ENCODE measurements at regions not wholly inside any gene's neighbourhood (a gene's known extent, or its start where the extent isn't known, plus 50 kb on each side); places are given as distances from the start of the nearest gene placed in this dataset.

DNA sequence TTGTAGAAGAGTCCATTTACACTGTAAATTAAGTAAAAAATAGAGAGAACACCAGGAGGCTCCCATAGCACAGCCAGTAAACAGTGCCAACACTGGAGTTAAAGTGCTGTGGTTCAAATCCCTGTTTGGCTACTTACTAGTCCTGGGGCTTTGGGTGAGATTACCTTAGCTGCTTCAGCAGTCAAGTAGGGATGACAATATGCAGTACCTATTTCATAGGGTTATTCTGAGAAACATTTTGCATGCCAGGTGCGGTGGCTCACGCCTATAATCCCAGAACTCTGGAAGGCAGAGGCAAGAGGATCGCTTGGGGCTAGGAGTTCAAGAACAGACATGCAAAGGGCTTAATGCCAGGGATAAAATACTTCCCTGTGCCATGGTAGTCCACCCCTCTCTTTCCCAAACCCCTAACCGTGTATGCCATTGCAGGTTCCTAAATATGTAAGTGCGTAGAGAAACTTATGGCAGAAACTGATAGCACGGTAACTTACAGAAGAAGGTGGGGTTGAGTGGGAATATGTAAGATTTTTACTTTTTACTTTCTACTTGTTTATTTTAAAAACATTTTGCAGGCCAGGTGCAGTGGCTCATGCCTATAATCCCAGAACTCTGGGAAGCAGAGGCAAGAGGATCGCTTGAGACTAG lies 86.4 kb upstream of the PICALM start:
- no peak overlapping the region for H3K14ac ChIP-seq (ENCODE audit: low read length in 2 of 2)
- H3K4ac ChIP-seq (ENCODE audit: low read depth in 1 of 2, low read length in 2 of 2) = no peak overlapping the region
- H3K79me1 ChIP-seq (replicated peaks; ENCODE audit: low read length, poor library complexity, severe bottlenecking) = no peaks in the 10 kb centered on the region
- no peaks in the 10 kb centered on the region for H3K27me3 ChIP-seq (ENCODE audit: control insufficient read depth in 1 of 2, insufficient read depth in 1 of 2, low read length in 2 of 2)
- H3K9ac ChIP-seq (ENCODE audit: low read length) = no peak overlapping the region
- no peak overlapping the region for H3K4me2 ChIP-seq (ENCODE audit: low read length, poor library complexity, severe bottlenecking)
- H2BK5ac ChIP-seq (ENCODE audit: low read depth, low read length, poor library complexity, severe bottlenecking) = no peak overlapping the region
- H2AK5ac ChIP-seq (ENCODE audit: low read length, severe bottlenecking) = no peak overlapping the region
- no peak overlapping the region for H4K91ac ChIP-seq (ENCODE audit: low read length)
- no peak overlapping the region for H3K23ac ChIP-seq (ENCODE audit: low read length in 2 of 2)
- H2BK120ac ChIP-seq (ENCODE audit: low read depth, low read length) = no peak overlapping the region
- no peak overlapping the region for H3K27ac ChIP-seq (ENCODE audit: low read length, poor library complexity, severe bottlenecking)
- no peak overlapping the region for H3K4me3 ChIP-seq (ENCODE audit: insufficient read depth in 1 of 2, low read depth in 1 of 2, low read length in 2 of 2)
- H2BK12ac ChIP-seq (ENCODE audit: low read length in 2 of 2) = no peak overlapping the region
- no peak overlapping the region for H2BK15ac ChIP-seq (ENCODE audit: low read depth, poor library complexity, severe bottlenecking)
- H3K36me3 ChIP-seq (ENCODE audit: control insufficient read depth in 1 of 2, insufficient read depth in 2 of 2, low read depth in 1 of 2, low read length in 2 of 2) = no peaks in the 10 kb centered on the region
- DNase-seq = no peak
- H3K18ac ChIP-seq (ENCODE audit: low read depth in 1 of 2, low read length in 2 of 2) = no peak overlapping the region
- WGBS = 99% methylated on average over 4 of the region's 7 CpGs
- H3K9me3 ChIP-seq (ENCODE audit: control insufficient read depth, low read length) = no peaks in the 10 kb centered on the region
- no peak overlapping the region for H4K8ac ChIP-seq (ENCODE audit: low read length)
- no peak overlapping the region for H2AFZ ChIP-seq (ENCODE audit: low read depth, low read length)
- peaks cover 11% of the 10 kb centered on the region for H3K4me1 ChIP-seq (ENCODE audit: control insufficient read depth, insufficient read depth, low read depth, low read length)

DNA sequence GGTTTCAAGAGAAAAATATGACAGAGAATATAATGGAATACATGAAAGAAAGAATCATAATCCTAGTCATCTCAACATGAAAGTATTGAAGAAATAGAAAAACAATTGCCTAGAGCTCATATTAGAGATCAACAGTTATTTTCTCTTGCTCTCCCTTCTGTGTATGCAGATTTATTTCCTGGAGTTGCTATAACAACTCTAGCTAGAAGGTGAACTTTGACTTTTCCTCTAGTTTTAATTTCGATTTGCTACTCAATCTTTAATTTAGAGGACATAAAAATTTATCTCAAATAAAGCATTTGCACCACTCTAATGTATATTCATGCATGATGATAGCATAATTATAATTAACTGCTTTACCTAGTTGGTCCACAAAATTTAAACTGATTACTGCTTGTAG lies 84.6 kb upstream of the PICALM start:
- no peak overlapping the region for H3K4me3 ChIP-seq (ENCODE audit: insufficient read depth in 1 of 2, low read depth in 1 of 2, low read length in 2 of 2)
- no peak overlapping the region for H2BK12ac ChIP-seq (ENCODE audit: low read length in 2 of 2)
- no peak overlapping the region for H3K4me2 ChIP-seq (ENCODE audit: low read length, poor library complexity, severe bottlenecking)
- H2AFZ ChIP-seq (ENCODE audit: low read depth, low read length) = no peak overlapping the region
- H2BK120ac ChIP-seq (ENCODE audit: low read depth, low read length) = no peak overlapping the region
- no peak overlapping the region for H2BK5ac ChIP-seq (ENCODE audit: low read depth, low read length, poor library complexity, severe bottlenecking)
- H3K4ac ChIP-seq (ENCODE audit: low read depth in 1 of 2, low read length in 2 of 2) = no peak overlapping the region
- H3K14ac ChIP-seq (ENCODE audit: low read length in 2 of 2) = no peak overlapping the region
- peaks cover 11% of the 10 kb centered on the region for H3K4me1 ChIP-seq (ENCODE audit: control insufficient read depth, insufficient read depth, low read depth, low read length)
- H3K9ac ChIP-seq (ENCODE audit: low read length) = no peak overlapping the region
- H4K91ac ChIP-seq (ENCODE audit: low read length) = no peak overlapping the region
- H3K27ac ChIP-seq (ENCODE audit: low read length, poor library complexity, severe bottlenecking) = no peak overlapping the region
- no peaks in the 10 kb centered on the region for H3K27me3 ChIP-seq (ENCODE audit: control insufficient read depth in 1 of 2, insufficient read depth in 1 of 2, low read length in 2 of 2)
- WGBS = no CpG with 5 or more reads among the region's 1 CpG
- no peak overlapping the region for H4K8ac ChIP-seq (ENCODE audit: low read length)
- DNase-seq = no peak
- peaks cover 2% of the 10 kb centered on the region for H3K79me1 ChIP-seq (replicated peaks; ENCODE audit: low read length, poor library complexity, severe bottlenecking)
- no peaks in the 10 kb centered on the region for H3K9me3 ChIP-seq (ENCODE audit: control insufficient read depth, low read length)
- H3K36me3 ChIP-seq (ENCODE audit: control insufficient read depth in 1 of 2, insufficient read depth in 2 of 2, low read depth in 1 of 2, low read length in 2 of 2) = no peaks in the 10 kb centered on the region
- no peak overlapping the region for H3K23ac ChIP-seq (ENCODE audit: low read length in 2 of 2)
- H3K18ac ChIP-seq (ENCODE audit: low read depth in 1 of 2, low read length in 2 of 2) = no peak overlapping the region
- no peak overlapping the region for H2AK5ac ChIP-seq (ENCODE audit: low read length, severe bottlenecking)
- H2BK15ac ChIP-seq (ENCODE audit: low read depth, poor library complexity, severe bottlenecking) = no peak overlapping the region

DNA sequence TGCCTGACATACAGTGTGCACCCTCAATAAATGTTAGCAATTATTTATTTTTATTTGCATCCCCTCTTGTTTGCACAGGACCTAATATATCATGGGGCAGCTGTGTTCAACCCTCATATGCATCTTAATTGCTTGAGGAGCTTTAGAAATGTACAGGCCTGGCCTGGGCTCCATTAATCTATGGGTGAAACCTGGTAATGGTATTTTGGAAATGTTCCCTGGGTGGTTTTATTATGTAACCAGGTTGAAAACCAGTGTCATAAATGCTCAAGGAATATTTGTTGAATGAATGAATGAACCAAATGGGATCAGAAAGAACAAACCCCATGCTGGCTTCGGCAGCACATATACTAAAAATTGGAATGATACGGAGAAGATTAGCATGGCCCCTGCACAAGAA lies 84.0 kb upstream of the PICALM start:
- WGBS = 100% methylated on average over 2 of the region's 2 CpGs
- Histone ChIP-seq H3K9me3 (ENCODE audit: control insufficient read depth, low read length) (no peaks in the 10 kb centered on the region), H2AFZ (ENCODE audit: low read depth, low read length) (no peak overlapping the region), H3K4me3 (ENCODE audit: insufficient read depth in 1 of 2, low read depth in 1 of 2, low read length in 2 of 2) (no peak overlapping the region), H3K14ac (ENCODE audit: low read length in 2 of 2) (no peak overlapping the region), H3K79me1 (replicated peaks; ENCODE audit: low read length, poor library complexity, severe bottlenecking) (peaks cover 2% of the 10 kb centered on the region), H3K36me3 (ENCODE audit: control insufficient read depth in 1 of 2, insufficient read depth in 2 of 2, low read depth in 1 of 2, low read length in 2 of 2) (no peaks in the 10 kb centered on the region), H3K27me3 (ENCODE audit: control insufficient read depth in 1 of 2, insufficient read depth in 1 of 2, low read length in 2 of 2) (no peaks in the 10 kb centered on the region), H3K4me1 (ENCODE audit: control insufficient read depth, insufficient read depth, low read depth, low read length) (peaks cover 11% of the 10 kb centered on the region), H3K4ac (ENCODE audit: low read depth in 1 of 2, low read length in 2 of 2) (no peak overlapping the region), H4K8ac (ENCODE audit: low read length) (no peak overlapping the region), H3K9ac (ENCODE audit: low read length) (no peak overlapping the region), H3K4me2 (ENCODE audit: low read length, poor library complexity, severe bottlenecking) (no peak overlapping the region), H2AK5ac (ENCODE audit: low read length, severe bottlenecking) (peak overlapping the region; percentile 46), H2BK5ac (ENCODE audit: low read depth, low read length, poor library complexity, severe bottlenecking) (no peak overlapping the region), H2BK15ac (ENCODE audit: low read depth, poor library complexity, severe bottlenecking) (no peak overlapping the region), H3K23ac (ENCODE audit: low read length in 2 of 2) (no peak overlapping the region), H4K91ac (ENCODE audit: low read length) (no peak overlapping the region), H2BK12ac (ENCODE audit: low read length in 2 of 2) (no peak overlapping the region), H3K18ac (ENCODE audit: low read depth in 1 of 2, low read length in 2 of 2) (no peak overlapping the region), H3K27ac (ENCODE audit: low read length, poor library complexity, severe bottlenecking) (peak overlapping the region; percentile 85), H2BK120ac (ENCODE audit: low read depth, low read length) (no peak overlapping the region)
- no peak for DNase-seq

DNA sequence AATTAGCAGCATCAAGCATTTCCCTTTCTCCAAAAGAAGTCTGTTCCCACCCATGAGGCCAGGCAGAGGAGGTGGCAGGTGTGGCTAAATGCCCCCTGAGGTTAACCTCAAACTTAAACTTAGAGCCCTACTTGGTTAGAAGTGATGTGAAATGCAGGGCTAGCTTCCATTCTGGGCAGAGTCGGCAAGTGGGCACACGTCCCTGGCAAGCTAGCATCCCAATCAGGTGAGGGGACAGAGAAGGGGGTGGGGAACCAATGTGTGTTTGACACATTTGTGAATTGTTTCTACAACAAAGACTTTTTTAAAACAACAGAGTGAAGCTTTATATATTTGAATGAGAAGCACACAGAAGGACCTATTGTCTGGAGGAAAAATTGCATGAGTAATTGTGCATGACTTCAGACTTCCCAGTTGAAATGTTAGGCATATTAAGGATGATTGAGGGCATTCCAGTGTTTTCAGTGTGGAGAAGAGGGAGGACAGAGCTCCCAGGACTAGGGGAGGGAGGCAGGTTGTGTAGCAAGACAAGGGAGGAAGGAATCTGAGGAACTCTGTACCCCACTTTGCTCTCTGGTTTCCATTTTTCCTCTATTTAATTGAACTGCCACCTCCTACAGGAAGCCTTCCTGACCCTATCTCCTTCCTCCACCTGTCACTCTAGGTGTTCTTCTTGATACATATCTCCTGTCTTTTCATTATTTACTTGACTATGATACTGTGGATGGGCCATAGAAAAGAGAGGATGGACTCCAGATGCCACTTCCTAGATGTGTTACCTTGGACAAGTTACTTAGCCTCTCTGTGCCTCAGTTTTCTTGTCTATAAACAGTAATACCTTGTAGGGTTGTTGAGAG lies 83.3 kb upstream of the PICALM start:
- peak overlapping the region; percentile 6 for H2BK5ac ChIP-seq (ENCODE audit: low read depth, low read length, poor library complexity, severe bottlenecking)
- no peak overlapping the region for H2AFZ ChIP-seq (ENCODE audit: low read depth, low read length)
- H2AK5ac ChIP-seq (ENCODE audit: low read length, severe bottlenecking) = peak overlapping the region; percentile 31
- peaks cover 11% of the 10 kb centered on the region for H3K4me1 ChIP-seq (ENCODE audit: control insufficient read depth, insufficient read depth, low read depth, low read length)
- H3K4me2 ChIP-seq (ENCODE audit: low read length, poor library complexity, severe bottlenecking) = peak overlapping the region; percentile 29
- no peak overlapping the region for H4K8ac ChIP-seq (ENCODE audit: low read length)
- H3K4me3 ChIP-seq (ENCODE audit: insufficient read depth in 1 of 2, low read depth in 1 of 2, low read length in 2 of 2) = peak overlapping the region in 1 of 2 experiments; percentile 14
- peak overlapping the region in 1 of 2 experiments; percentile 11 for H3K14ac ChIP-seq (ENCODE audit: low read length in 2 of 2)
- peak overlapping the region in 1 of 2 experiments; percentile 67 for H3K4ac ChIP-seq (ENCODE audit: low read depth in 1 of 2, low read length in 2 of 2)
- H3K27me3 ChIP-seq (ENCODE audit: control insufficient read depth in 1 of 2, insufficient read depth in 1 of 2, low read length in 2 of 2) = no peaks in the 10 kb centered on the region
- WGBS = 80% methylated on average over 2 of the region's 2 CpGs
- no peak for DNase-seq
- no peaks in the 10 kb centered on the region for H3K36me3 ChIP-seq (ENCODE audit: control insufficient read depth in 1 of 2, insufficient read depth in 2 of 2, low read depth in 1 of 2, low read length in 2 of 2)
- H2BK15ac ChIP-seq (ENCODE audit: low read depth, poor library complexity, severe bottlenecking) = no peak overlapping the region
- no peak overlapping the region for H4K91ac ChIP-seq (ENCODE audit: low read length)
- H3K27ac ChIP-seq (ENCODE audit: low read length, poor library complexity, severe bottlenecking) = peak overlapping the region; percentile 85
- peak overlapping the region; percentile 38 for H3K9ac ChIP-seq (ENCODE audit: low read length)
- peak overlapping the region in 1 of 2 experiments; percentile 92 for H2BK12ac ChIP-seq (ENCODE audit: low read length in 2 of 2)
- no peak overlapping the region for H3K23ac ChIP-seq (ENCODE audit: low read length in 2 of 2)
- no peak overlapping the region for H2BK120ac ChIP-seq (ENCODE audit: low read depth, low read length)
- no peaks in the 10 kb centered on the region for H3K9me3 ChIP-seq (ENCODE audit: control insufficient read depth, low read length)
- peak overlapping the region in 1 of 2 experiments; percentile 87 for H3K18ac ChIP-seq (ENCODE audit: low read depth in 1 of 2, low read length in 2 of 2)
- peaks cover 2% of the 10 kb centered on the region for H3K79me1 ChIP-seq (replicated peaks; ENCODE audit: low read length, poor library complexity, severe bottlenecking)
